ENCODE measurements at regions not wholly inside any gene's neighbourhood (a gene's known extent, or its start where the extent isn't known, plus 50 kb on each side); places are given as distances from the start of the nearest gene placed in this dataset.

DNA sequence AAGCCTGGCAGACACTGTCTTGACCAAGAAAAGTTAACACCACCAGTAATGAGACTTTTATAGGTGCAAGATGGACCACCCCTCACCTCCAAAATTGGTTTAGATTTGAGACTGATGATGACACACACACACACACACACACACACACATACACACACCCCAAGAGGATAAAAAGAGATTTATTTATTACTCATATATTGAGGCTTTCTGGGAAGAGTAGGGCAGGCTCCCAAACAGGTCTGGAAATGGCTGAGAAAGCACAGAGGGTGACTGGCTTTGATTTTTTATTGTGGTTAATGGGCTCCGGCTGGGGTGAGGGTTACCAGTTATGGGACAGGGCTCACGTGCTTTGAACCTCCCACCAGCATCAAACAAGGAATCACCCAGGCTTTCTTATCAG lies 54.2 kb upstream of the ADAM23 start:
- H3K27ac ChIP-seq (ENCODE audit: poor library complexity, severe bottlenecking), result no peak overlapping the region
- H3K4me1 ChIP-seq (ENCODE audit: insufficient read depth, poor library complexity, severe bottlenecking), result no peaks in the 10 kb centered on the region
- no peak for DNase-seq (ENCODE audit: low spot score)
- H3K4me3 ChIP-seq (ENCODE audit: severe bottlenecking), result no peak overlapping the region
- no peak for ATAC-seq (ENCODE audit: low read depth)
- peaks cover under 1% of the 10 kb centered on the region for H3K9me3 ChIP-seq (ENCODE audit: severe bottlenecking)
- no peaks in the 10 kb centered on the region for H3K27me3 ChIP-seq (ENCODE audit: insufficient read depth, poor library complexity, severe bottlenecking)
- H3K36me3 ChIP-seq (ENCODE audit: low read depth), result no peaks in the 10 kb centered on the region
- TF ChIP-seq, protein P1, sequence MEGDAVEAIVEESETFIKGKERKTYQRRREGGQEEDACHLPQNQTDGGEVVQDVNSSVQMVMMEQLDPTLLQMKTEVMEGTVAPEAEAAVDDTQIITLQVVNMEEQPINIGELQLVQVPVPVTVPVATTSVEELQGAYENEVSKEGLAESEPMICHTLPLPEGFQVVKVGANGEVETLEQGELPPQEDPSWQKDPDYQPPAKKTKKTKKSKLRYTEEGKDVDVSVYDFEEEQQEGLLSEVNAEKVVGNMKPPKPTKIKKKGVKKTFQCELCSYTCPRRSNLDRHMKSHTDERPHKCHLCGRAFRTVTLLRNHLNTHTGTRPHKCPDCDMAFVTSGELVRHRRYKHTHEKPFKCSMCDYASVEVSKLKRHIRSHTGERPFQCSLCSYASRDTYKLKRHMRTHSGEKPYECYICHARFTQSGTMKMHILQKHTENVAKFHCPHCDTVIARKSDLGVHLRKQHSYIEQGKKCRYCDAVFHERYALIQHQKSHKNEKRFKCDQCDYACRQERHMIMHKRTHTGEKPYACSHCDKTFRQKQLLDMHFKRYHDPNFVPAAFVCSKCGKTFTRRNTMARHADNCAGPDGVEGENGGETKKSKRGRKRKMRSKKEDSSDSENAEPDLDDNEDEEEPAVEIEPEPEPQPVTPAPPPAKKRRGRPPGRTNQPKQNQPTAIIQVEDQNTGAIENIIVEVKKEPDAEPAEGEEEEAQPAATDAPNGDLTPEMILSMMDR (IDR thresholded peaks at IDR 0.05; ENCODE audit: poor library complexity, severe bottlenecking), result no peak

DNA sequence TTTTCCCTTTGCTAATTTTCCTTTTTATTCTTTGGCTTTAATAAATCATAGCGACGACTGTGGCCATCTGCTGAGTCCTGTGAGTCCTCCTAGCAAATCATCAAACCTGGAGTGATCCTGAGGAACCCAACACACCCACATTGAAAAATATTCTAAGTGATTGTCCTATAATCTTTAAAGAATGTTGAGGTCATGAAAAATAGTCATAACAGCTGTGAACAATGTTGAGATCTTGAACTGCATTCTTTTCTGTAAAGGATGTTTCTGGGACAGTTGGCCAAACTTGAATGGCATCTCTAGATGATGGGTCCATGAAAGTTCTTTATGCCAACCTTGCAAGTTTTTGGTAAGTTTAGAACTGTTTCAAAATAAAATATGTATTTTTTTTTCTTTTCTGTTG lies 53.2 kb upstream of the ADAM23 start:
- no peaks in the 10 kb centered on the region for H3K9me3 ChIP-seq (ENCODE audit: severe bottlenecking)
- H3K27me3 ChIP-seq (ENCODE audit: insufficient read depth, poor library complexity, severe bottlenecking), result no peaks in the 10 kb centered on the region
- DNase-seq (ENCODE audit: low spot score) (no peak), ATAC-seq (ENCODE audit: low read depth) (no peak)
- H3K27ac ChIP-seq (ENCODE audit: poor library complexity, severe bottlenecking), result no peak overlapping the region
- TF ChIP-seq, protein P1 (IDR thresholded peaks at IDR 0.05; ENCODE audit: poor library complexity, severe bottlenecking), result no peak
- no peak overlapping the region for H3K4me3 ChIP-seq (ENCODE audit: severe bottlenecking)
- H3K4me1 ChIP-seq (ENCODE audit: insufficient read depth, poor library complexity, severe bottlenecking), result no peaks in the 10 kb centered on the region
- no peaks in the 10 kb centered on the region for H3K36me3 ChIP-seq (ENCODE audit: low read depth)

DNA sequence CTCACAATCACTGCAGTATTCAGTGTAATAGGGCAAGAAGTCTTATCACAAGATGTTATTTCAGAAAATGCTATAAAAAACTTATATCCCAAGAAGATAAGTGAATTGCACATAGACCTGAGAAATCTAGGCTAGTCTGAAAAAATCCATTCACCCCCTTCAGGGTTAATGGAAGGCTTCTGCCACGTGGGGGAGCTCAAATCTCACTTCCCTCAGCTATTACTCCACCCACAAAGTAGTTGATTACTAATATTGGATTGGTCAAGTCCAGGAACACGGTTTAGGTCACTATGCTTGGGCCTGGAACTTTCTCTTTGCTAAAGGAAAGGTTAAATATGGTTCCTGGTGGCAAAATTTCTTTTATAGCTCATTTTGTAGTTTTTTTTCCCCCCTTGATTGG lies 51.2 kb upstream of the ADAM23 start:
- Histone ChIP-seq H3K27ac (ENCODE audit: poor library complexity, severe bottlenecking) (no peak overlapping the region), H3K27me3 (ENCODE audit: insufficient read depth, poor library complexity, severe bottlenecking) (no peaks in the 10 kb centered on the region), H3K36me3 (ENCODE audit: low read depth) (no peaks in the 10 kb centered on the region), H3K4me1 (ENCODE audit: insufficient read depth, poor library complexity, severe bottlenecking) (no peaks in the 10 kb centered on the region), H3K4me3 (ENCODE audit: severe bottlenecking) (no peak overlapping the region), H3K9me3 (ENCODE audit: severe bottlenecking) (no peaks in the 10 kb centered on the region)
- DNase-seq (ENCODE audit: low spot score) (no peak), ATAC-seq (ENCODE audit: low read depth) (peak; percentile 77)
- TF ChIP-seq, protein P1 (IDR thresholded peaks at IDR 0.05; ENCODE audit: poor library complexity, severe bottlenecking), result peak; percentile 75
